Activated CD4-positive, alpha-beta T cell treated with anti-CD3 and anti-CD28 coated beads, Interleukin-10, Interleukin-2, amounts not matched to agents 100 ng/mL and 50 ng/mL, durations not matched to agents 16 hours and 8 hours (primary cell): ENCODE measurements at regions not wholly inside any gene's neighbourhood (a gene's known extent, or its start where the extent isn't known, plus 50 kb on each side); places are given as distances from the start of the nearest gene placed in this dataset.
"Not testable (repeated sequence)": the region's sequence is repeated elsewhere in the genome, so short reads cannot be mapped to it uniquely, and the experiment has no call there.

Source experiments
- DNase-seq: peaks from one replicate; pipeline ENCODE4 v3.0.0-alpha.2; 2020

DNA sequence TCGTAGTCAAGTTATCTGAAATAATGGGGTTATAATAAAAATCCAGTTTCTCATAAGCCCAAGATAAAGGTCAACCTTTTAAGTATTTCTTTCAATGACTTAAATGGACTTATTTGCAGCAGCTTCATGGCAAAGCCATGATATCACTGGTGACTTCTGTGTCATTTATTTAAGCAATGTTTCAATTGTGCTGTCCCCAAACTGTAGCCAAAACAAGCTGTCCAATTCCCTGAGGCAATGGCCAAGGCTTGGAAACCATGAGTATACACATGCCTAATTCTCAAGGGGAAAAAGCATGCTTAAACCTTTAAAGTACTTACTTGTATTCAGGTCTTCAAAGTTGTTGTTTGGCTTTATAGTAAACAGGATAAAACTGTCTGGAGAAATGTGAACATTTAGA is 376.4 kb upstream of the TNC start:
- DNase-seq = no peak

DNA sequence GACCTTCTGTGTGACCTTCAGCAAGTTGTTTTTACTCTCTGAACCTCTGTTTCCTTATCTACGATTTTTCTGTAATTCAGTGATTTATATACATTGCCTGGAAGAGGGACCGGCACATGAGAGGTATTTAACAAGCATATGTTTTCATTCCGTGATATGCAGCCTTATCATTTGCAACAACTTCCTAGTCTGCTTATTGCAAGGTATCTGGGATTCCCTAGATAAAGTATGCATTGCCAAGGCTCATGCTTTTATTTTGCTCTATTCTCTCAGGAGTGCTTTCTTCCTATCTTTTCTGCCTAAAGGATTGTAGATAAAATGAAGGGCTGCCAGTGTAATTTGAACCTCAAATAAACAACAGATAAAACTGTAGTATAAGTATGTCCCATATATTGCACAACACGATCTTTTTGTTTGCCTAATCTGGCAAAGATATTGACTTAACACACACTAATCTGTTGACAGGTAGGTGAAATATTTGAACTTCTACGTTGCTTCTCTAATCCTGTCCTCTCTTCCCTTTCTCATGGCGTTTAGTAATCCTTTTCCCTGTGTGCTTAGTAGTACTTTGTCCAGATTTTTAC is 377.2 kb upstream of the TNC start:
- no peak for DNase-seq

DNA sequence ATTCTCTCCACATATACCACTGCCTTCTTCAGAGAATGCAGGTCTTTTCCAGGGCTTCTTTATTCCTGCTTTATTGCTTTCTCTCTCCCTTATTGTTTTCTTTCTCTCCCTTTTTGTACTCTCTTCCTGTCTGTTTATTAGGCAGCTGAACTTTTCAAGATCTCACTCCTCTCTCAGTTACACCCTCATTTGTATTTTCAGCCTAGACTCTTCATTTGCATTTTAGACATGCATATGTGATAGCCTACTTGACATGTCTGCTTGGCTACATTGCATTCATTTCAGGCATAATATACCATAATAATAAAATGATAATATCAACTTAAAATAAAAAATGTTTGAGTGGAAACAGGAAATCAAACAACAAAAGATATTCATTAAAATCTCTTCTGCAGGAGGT is 377.9 kb upstream of the TNC start:
- no peak for DNase-seq

DNA sequence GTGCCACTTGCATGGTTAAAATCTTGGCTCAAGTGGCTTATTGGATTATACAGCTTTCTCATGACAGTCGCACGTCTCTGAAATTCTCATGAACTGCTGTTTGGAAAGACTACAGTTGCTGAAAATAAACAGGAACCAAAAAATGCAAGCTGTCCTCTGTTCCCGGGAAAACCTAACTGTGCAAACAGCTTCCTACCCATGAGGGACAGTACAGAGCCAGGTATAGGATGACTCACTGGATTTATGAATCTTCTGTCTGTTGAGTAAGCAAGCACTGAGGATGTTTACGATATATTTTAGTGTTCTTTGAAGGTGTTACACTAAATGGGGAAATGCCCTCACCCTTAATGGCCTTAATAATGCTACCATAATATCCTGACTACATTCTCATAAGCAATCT is 380.3 kb upstream of the TNC start:
- no peak for DNase-seq

DNA sequence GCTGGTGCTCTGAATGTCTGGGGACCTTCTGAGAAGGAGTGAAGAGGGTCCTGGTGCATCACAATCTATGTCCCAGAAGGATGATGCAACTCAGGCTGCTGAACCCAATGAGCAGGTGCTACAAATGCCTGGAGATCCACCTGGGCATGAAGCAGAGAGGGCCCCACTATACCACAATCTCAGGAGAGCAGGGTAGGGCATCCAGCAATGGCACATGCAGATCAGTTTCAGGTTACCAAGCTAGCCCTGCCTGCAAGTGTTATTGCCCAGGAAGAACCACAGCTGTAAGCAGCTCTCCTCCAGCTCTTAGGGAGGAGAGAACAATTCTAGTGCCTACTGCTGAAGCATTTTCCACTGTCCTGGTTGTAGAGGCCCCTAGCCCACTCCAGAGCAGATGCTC is 389.2 kb upstream of the TNC start:
- no peak for DNase-seq

DNA sequence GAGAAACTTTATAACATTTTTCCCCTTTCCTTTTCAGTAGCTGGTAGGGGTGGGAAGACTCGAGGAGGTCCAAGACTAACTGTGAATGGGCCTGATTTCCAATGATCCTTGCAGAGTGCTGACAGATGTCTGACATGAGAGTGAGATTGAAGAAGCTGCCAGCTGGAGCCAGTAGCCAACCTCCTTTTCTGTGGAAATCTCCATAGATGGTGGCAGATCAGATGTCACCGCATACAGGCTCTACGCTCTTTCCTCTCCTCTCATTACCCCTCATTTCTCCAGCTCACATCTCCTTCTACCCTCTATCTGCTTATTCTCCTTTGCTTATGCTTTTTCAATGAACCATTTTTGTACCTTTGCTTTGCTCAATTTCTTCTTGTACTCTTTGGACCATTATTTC is 395.2 kb upstream of the TNC start:
- DNase-seq = no peak

DNA sequence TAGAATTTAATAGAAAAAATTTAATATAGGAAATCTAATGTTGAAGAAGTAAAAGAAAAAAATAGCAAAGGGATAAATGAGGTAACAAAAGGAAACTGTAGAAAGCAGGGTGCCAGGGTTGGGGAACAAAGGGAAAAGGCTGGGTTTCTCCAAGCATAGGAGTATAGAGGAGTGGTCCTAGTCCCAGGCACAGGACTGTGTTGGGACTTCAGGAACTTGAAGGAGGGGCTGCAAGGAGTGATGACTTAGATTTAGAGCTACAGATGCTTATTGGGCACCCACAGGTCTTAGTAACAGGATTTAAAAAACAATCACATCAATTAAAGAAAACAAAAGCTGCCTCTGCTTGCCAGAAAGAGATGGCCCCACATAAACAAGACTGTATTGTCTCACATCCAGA is 396.5 kb upstream of the TNC start:
- no peak for DNase-seq

DNA sequence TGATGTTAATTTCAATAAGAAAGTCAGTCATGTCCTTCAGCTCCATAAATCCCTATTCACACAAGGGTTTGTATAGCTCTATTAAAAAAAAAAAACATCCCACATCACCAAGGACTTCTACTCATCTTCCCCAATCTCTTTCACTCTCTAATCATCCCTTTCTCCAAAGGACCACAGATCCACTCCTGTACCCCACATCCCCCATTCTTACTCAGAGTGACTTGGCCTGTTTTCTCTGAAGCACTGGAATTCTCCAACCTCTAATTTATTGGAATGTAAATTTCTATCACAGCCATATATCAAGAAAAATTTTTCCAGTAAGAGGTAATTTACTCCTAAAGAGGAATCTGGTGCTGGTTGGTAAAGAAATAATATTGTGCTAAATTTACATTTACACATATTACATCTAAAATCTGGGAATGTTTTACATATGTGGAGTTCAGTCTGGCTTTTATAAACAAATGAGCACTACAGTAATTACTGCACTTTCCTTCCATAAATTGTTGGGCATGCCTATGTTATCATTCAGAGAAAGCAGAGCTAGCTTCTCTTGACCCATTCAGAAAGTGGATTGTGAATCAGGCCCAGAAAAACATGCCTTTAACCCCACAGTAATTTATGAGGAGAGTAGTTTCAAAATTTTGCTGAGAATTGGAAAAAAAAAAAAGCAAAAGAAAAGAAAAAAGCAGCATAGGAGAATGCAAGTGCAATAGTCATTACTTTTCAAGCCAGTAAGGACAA is 399.5 kb upstream of the TNC start:
- no peak for DNase-seq

DNA sequence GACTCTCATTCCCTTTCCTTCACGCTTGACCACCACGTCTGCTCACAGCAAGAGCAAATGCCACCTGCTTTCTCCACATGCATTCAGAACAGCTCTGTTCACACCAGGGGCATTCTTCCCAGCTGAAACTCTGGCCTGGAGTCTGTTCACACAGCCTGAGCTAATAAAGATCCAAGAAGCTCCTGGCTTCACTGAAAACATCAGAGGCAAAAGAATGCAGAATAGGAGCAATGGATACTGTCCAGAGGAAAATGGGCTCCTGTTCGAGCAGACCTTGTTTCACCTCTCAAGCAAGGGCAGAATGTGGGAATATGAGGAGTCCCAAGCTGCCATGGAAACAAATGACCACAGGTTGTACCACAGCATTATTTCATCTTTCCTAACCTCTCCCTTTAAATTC is 402.7 kb upstream of the TNC start:
- DNase-seq = no peak

DNA sequence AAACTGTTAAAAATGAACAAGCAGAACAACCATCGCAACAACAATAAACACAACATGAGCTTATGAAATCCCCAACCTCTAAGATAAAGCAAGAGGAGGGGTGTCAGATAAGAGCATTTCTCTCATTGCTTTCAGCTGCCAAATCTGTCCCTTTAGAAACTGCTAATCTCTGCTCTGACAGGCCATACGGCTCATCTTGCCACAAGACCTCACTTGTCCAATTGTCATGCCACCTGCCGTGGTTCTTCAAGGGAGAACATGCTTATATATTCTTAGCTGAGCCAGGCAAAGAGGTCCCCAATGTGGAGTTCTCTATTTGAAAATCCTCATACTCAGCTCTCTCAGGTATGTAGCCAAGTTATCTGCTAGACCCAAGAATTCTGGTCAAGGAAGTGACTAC is 405.0 kb upstream of the TNC start:
- DNase-seq = no peak

DNA sequence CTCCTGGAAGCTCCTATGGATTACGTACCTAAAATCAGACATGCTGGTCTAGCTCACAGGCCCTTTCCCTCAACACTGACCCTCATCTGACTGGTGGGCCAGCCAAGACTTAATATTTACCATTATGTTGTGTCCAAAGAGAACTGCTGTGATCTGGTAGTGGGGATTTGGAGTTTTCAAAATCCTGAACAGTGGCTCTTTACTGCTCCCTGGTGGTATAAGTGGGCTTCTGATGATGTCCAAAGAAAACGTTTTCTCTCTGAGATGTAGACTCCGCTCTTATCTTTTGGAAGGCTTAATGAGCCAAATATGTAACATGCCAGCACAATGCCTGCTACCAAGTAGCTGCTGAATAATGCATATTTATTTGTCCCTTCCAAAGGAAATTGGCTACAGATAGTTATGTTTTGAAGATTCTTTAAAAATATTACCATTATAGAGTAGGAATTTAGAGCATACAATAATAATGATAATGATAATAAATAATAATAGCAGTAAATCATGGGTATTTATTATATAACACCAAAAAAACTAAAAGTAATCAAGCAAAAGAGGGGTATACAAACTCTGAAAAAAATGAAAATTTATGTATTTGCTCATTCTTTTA is 406.6 kb upstream of the TNC start:
- peak; percentile 38 for DNase-seq

DNA sequence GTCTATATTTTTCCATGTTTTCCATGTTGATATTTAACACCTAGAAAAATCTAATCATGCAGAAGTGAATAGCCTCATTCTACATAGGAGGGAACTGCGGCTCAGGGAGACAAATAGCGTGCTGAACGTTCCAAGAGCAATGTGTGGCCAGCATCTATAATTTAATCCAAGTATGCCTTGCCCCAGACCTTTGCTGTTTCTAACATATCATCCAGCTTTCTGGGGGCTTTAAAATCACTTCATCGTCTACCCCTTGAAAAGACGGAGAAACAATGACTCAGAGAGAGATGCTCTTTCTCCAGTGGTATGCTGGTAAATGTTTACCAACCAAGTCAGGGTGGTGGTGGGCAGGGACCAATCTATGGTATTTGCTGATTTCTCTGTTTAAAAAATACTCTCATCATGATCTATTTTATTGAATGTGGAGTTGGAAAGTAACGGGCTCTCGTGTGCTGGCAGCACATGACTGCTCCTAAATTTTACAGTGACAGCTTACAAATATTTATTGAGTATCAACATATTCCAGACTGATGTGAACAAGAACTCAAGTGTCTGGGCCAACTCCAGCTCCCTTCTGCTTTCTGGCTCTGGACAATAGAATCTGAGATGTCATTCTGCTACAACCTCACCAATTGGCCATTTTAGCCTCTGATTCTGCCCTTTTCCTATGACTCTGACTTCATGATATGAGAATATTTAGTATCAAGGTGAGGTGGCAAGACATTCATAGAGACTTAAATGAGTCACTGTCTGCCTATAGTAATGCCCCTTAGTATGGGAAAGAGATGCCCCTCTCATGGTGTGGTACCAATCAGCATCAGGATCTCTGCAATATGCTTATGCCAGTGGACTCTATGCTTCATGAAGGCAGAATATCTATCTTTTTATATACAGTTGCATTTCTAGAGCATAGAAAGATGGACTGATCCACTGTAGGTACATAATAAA is 407.4 kb upstream of the TNC start:
- DNase-seq = peak; percentile 2

DNA sequence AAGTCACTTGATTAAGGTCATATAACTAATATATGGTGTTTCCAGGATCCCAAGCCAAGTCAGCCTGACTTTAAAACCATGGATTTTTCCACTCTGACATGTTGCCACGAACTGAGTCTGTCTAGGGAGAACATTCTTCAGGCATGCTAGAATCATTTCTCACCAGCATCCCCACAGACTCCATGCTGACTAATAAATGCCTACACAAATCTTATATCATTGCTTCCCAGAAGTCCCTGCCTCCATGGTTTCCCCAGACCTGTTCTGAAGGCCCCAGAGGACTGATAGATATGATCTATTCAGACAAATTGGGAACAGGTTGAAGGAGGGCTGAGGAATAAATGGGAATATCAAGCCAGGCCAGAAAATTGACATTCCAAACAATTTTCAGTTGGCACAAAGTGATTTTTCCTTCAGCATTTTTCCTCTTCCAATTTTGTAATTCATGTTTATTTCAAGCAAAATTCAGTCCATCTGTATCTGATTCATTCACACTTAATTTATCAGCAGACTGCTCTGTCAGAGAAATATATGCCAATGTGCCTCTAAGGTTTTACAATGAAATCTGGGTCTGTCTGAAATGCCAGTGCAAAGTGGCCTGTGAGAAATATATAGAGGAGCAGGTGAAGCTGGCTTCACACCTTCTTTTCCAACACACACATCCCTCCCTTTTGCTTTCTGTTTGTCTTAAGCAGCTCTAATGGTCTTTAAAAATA is 413.6 kb upstream of the TNC start:
- no peak for DNase-seq

DNA sequence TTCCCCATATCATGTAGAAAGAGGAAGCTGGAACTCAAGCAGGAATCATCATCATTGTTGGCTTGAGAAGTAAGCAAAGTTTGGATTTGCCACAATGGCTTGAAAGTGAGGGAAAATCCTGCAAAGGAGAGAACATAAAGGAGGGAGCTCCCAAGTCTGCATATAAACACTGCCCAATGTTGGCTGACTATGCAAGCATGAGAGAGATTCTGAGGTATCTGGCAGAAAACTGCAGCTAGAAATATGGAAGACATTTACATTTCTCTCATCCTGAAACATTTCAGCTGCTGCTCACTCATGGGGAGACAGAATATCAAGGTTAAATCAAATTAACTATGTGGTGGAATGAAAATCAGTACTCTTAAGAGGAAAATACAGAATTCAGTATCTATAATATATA is 415.6 kb upstream of the TNC start:
- DNase-seq = no peak

DNA sequence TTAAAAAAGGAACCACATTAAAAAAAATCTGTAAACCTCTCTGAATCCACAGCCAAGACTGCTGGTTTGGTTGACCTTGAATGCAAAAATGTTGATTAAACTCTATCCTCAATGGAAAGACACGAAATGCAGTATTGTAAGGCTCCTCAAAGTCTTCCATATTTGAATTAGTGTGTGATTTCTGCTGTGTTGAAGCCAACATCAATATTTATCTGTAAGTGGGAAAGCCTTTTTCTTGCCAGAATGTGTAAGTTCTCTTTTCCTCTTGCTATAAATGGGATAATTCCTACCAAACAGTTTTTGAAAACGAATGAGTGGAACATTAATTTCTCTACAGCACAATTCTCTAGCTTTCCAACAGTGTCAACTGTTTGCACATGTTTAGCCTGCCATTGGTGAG is 422.1 kb upstream of the TNC start:
- no peak for DNase-seq

DNA sequence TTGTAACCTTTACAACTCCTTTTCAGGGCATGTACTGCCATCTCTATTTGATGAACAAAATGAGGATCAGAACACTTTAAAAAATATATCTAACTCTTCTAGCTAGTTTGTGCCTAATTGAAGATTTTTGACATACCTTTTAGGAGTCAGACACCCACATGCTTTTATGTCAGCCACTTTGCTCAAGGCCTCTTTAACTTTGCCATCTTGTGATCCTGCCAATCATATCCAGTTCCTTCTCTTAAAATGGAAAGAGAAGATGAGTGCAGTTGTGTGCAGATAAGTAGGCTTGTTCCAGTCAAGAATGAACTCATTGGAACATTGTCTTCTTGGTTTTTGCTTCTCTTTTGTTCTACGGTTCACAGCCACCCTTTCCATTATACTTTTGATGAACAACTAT is 425.6 kb upstream of the TNC start:
- DNase-seq = no peak

DNA sequence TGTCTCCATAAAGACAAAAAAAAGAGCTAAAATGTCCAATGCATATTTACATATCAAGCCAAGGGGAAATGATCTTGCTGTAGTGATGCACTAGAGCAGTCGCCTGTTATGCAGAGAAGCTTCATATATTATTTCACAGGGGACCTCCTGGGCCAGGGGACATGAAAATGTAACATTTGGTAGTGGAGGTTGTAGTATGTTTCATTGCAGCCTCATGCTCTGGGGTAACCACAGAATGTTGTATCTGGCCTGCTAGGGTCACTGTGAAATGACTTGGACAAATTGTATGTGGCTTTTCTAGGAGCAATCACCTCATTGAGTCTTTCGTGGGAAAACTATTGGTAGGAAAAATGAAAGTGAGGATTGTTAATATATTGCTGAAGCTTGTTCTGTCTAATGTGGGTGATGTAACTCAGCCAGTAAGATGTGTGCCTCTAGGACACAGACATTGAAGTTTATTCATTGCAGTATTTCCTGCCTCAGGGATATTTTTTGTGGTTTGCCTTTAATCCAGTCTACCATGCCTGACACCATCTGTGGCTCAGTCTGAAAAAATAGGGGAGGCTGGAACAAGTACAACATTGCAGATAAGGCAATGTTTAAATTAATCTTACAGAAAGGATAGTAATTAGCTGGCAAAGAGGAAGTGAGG is 430.8 kb upstream of the TNC start:
- no peak for DNase-seq

DNA sequence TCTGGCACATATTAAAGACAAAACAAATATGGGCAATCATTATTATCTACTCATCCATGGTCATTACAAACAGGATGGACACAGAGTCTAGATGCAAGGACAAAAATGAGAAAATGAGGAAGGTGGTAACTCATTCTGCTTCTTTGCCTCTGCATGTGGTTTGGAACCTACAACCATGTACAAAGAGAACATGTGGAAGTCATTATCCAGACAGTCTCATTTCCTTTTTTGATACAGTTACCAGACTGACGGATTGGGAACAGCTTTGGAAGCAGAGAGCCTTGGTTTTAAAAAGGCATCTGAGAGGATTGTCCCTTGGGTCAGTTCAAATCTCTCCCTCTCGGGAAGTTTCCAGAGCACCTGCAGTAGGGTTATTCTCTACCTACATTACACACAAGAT is 433.4 kb upstream of the TNC start:
- no peak for DNase-seq

DNA sequence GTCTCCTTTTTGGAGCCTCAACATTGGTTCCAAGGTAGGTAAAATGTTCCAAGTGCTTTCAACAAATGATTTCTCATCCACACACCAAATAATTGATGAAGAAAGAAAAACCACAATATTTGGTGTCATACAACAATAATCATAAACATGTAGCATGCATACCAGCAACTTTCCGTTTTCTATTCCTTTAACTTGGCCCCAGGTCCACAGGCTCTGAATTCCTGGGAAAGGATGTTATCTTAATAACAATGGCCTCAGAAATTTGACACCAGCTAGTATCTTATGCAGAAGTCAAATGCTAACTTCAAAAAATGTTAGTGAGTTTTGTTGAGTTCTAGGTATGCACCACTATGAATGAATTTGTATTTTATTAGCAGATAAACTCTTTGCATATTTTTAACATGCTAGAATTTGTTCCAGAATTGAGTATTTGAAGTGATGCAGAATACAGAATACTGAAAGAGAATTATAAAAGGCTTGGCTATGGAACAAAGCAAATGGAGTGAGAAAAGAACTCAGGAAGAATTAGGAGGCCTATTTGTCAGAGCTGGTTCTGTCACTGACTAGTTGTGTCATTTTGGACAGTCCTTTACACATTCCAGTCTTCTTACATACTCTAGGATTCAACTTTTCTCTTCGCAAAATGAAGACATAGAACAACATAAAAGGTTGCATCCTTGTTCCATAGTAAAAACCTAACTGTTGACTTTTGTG is 435.3 kb upstream of the TNC start:
- no peak for DNase-seq

DNA sequence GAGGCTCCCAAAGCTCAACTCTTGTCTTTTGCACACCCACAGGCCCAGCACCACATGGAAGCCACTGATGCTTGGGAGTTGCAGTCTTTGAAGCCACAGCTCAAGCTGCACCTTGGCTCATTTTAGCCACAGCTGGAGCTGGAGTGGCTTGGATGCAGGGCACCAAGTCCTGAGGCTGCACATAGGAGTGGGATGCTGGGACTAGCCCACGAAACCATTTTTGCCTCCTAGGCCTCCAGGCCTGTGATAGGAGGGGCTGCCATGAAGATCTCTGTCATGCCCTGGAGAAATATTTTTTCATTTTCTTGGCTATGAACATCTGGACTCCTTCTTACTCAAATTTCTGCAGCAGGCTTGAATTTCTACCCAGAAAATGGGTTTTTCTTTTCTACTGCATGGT is 438.5 kb upstream of the TNC start:
- no peak for DNase-seq

DNA sequence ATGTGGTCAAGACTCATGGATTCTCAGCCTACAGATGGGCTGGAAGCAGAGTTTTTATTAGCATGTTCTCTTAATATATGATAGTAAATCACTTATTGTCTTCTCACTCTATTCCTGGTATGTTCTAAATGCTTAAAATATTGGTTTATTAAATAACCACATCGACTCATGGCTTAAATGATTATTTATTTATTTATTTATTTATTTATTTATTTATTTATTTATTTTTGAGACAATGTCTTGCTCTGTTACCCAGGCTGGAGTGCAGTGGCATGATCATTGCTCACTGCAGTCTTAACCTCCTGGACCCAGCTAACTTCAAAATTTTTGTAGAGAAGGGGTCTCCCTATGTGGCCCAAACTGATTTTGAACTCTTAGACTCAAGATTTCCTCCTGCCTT is 457.2 kb upstream of the TNC start:
- DNase-seq = no peak

DNA sequence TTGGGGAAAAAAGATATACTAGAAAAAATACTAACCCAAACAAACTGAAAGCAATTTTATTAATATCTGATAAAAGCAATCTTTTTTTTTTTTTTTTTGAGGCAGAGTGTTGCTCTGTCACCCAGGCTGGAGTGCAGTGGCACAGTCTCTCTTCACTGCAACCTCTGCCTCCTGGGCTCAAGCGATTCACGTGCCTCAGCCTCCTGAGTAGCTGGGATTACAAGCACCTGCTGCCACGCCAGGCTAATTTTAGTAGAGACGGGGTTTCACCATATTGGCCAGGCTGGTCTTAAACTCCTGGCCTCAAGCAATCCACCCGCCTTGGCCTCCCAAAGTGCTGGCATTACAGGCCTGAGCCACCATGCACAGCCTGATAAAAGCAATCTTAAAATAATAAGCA is 467.5 kb upstream of the TNC start:
- not testable (repeated sequence) for DNase-seq
